ENCODE measurements at regions not wholly inside any gene's neighbourhood (a gene's known extent, or its start where the extent isn't known, plus 50 kb on each side); places are given as distances from the start of the nearest gene placed in this dataset.

DNA sequence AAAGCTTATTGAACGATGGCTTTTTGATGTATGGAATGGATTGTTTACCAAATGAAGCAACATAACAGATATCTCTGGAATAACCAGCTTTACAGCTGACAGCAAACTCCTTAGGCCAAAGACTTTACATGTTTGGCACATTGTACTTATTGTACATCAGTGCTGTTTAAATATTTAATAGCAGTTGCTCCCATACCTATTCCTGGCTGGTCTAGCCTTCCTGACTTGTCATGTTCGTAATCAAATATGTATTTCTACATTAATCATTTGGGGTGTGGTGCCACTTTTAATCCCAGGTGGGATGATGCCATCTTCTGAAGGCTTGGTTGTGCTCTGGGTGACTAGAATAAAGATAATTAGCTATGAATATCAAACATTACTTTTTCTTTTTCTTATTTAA lies 67.4 kb upstream of the FRY start:
- no peak for DNase-seq

DNA sequence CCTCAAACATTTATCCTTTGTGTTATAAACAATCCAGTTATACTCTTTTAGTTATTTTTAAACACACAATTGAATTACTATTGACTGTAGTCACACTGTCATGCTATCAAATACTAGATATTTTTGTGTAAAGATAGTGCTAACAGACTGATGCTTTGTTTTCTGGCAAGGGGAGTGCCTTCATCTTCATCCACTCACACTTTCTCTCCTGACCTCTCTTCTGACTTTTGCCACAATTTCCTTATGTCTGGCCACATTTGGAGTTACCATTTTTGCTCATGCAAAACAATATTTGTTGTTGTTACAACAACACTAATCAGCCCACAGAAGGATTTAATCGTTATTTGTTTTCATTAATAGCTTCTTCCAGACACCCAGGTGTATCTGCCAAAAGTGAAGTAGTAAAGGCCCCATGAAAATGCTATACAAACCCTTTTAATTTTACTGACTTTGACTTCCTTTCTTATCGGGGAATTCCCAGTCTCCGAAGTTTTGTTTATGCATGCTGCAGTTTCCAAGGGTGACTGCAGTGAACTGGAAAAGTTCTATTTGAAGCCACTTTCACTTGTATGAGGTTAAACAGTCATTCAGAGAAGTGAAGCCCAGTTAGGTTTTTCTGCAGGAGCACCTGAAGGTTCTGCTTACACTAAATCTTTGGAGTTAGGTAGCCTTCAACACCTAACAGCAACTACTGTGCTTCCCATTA lies 66.1 kb upstream of the FRY start:
- no peak for DNase-seq

DNA sequence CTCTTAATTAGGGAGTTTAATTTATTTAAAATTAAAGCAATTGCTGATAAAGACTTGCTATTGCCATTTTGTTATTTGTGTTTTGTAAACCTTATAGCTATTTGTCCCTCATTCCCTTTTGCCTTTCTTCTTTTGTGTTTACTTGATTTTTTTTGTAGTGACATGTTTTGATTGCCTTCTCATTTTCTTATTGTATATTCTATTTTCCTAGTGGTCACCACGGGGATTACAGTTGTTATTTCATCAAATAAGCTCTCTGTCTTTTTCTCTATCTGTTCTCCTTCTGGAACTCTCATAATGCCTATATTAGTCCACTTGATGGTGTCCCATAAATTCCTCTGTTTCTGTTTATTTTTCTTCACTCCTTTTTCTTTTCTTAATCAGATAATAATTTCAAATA lies 64.4 kb upstream of the FRY start:
- DNase-seq = no peak

GRCh38 chr13:31968473-31968872 lies 63.1 kb upstream of the FRY start:
- DNase-seq = no peak

DNA sequence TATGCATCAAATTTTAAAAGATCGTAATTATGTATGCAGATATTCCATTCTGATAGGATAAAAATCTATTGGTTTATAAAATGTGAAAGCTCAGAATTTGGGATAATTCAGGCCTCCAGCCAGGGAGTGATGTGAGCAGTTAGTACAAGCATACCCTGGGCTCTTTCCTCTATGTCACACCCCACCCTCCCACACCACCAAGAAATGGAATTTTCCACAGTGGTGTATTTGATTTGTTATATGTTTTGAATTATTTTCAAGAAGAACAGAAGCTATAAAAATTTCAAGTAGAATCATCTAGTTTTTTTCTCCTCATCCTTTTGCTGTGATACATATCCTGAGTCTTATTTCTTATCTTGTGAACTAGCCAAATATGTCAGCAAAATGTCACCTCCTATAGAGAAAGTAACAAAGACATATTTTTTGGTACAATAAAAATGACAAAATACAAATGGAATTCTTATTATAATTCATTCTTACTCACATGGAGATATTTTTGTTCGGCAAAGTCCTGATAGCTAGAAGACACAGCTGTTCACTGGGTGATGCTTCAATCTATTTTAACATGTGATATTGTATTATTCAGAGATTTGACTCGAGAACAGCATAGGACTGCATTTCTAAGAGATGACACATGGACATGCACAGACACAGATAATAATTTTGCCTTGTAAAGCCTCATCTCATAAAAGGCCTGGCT lies 61.2 kb upstream of the FRY start:
- peak; percentile 76 for DNase-seq

DNA sequence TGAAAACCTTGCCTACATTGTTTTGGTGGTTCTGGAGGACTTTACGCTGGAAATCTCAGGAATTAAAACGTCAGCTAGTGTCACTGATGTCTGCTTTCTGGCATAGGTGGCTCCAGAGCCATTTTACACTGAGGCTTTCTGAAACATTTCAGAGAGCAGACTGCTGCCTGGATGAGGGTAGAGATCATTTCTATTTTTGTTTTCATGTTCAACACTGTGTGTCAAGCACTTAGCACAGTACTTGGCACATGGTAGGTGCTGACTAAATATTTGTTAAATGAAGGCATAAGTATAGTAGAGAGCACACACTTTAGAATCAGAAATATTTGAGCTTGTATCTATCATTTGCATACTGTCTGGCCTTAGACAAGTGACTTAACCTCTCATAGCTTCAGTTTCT lies 59.1 kb upstream of the FRY start:
- no peak for DNase-seq

DNA sequence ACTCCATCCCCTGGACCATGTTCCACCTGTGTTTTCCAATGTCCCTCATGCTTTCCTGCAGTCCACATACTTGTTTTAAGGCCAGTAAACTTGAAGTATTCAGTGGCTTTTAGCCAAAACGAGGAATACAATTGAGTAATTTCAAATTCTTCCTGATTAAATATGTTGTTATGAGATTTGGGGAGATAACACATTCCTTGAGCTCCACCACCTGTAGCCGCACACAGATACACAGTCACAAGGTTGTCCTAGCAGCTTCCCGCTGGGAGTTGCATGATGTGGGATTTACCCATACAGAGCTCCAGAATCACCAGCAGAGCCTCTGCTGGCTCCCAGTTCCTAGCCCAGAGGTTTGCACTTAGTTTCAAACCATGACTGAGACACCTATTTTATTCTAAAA lies 53.6 kb upstream of the FRY start:
- peak; percentile 17 for DNase-seq

- no peak for DNase-seq
Measured at GRCh38 chr13:31980830-31981229, 50.7 kb upstream of the FRY start.
